ENCODE measurements at regions not wholly inside any gene's neighbourhood (a gene's known extent, or its start where the extent isn't known, plus 50 kb on each side); places are given as distances from the start of the nearest gene placed in this dataset.

- in situ Hi-C loops (cut with HindIII; ENCODE audit: low pct_unique_long_range_greater_than_20kb, low sequenced_read_pairs): no loop called here
- DNase-seq (ENCODE audit: low read depth): no peak
Observed at GRCh38 chr15:93662162-93662885, 569.0 kb upstream of the MCTP2 start.

- DNase-seq (ENCODE audit: low read depth): no peak
- in situ Hi-C loops (cut with HindIII; ENCODE audit: low pct_unique_long_range_greater_than_20kb, low sequenced_read_pairs): no loop called here
Observed at GRCh38 chr15:93658026-93658816, 569.2 kb upstream of the RGMA start.

- in situ Hi-C loops (cut with HindIII; ENCODE audit: low pct_unique_long_range_greater_than_20kb, low sequenced_read_pairs): no loop called here
- no peak for DNase-seq (ENCODE audit: low read depth)
Observed at GRCh38 chr15:93656041-93656440, 567.0 kb upstream of the RGMA start.

- in situ Hi-C loops (cut with HindIII; ENCODE audit: low pct_unique_long_range_greater_than_20kb, low sequenced_read_pairs): no loop called here
- no peak for DNase-seq (ENCODE audit: low read depth)
Observed at GRCh38 chr15:93649691-93650235, 560.8 kb upstream of the RGMA start.

- no peak for DNase-seq (ENCODE audit: low read depth)
- in situ Hi-C loops (cut with HindIII; ENCODE audit: low pct_unique_long_range_greater_than_20kb, low sequenced_read_pairs): no loop called here
Observed at GRCh38 chr15:93646193-93646592, 557.2 kb upstream of the RGMA start.

- no peak for DNase-seq (ENCODE audit: low read depth)
- in situ Hi-C loops (cut with HindIII; ENCODE audit: low pct_unique_long_range_greater_than_20kb, low sequenced_read_pairs): no loop called here
Observed at GRCh38 chr15:93645594-93645993, 556.6 kb upstream of the RGMA start.

- in situ Hi-C loops (cut with HindIII; ENCODE audit: low pct_unique_long_range_greater_than_20kb, low sequenced_read_pairs): no loop called here
- DNase-seq (ENCODE audit: low read depth): no peak
Observed at GRCh38 chr15:93644595-93644994, 555.6 kb upstream of the RGMA start.

- DNase-seq (ENCODE audit: low read depth): no peak
- in situ Hi-C loops (cut with HindIII; ENCODE audit: low pct_unique_long_range_greater_than_20kb, low sequenced_read_pairs): no loop called here
Observed at GRCh38 chr15:93640411-93640962, 551.5 kb upstream of the RGMA start.

GRCh38 chr15:93631958-93632618 is 543.1 kb upstream of the RGMA start:
- no peak for DNase-seq (ENCODE audit: low read depth)
- in situ Hi-C loops (cut with HindIII; ENCODE audit: low pct_unique_long_range_greater_than_20kb, low sequenced_read_pairs): no loop called here

- no peak for DNase-seq (ENCODE audit: low read depth)
- in situ Hi-C loops (cut with HindIII; ENCODE audit: low pct_unique_long_range_greater_than_20kb, low sequenced_read_pairs): no loop called here
Observed at GRCh38 chr15:93619597-93619996, 530.6 kb upstream of the RGMA start.

- no peak for DNase-seq (ENCODE audit: low read depth)
- in situ Hi-C loops (cut with HindIII; ENCODE audit: low pct_unique_long_range_greater_than_20kb, low sequenced_read_pairs): no loop called here
Observed at GRCh38 chr15:93617443-93617842, 528.4 kb upstream of the RGMA start.

GRCh38 chr15:93614386-93615104 is 525.5 kb upstream of the RGMA start:
- in situ Hi-C loops (cut with HindIII; ENCODE audit: low pct_unique_long_range_greater_than_20kb, low sequenced_read_pairs): no loop called here
- no peak for DNase-seq (ENCODE audit: low read depth)

- in situ Hi-C loops (cut with HindIII; ENCODE audit: low pct_unique_long_range_greater_than_20kb, low sequenced_read_pairs): no loop called here
- no peak for DNase-seq (ENCODE audit: low read depth)
Observed at GRCh38 chr15:93613386-93613785, 524.4 kb upstream of the RGMA start.

GRCh38 chr15:93612953-93613352 is 523.9 kb upstream of the RGMA start:
- no peak for DNase-seq (ENCODE audit: low read depth)
- in situ Hi-C loops (cut with HindIII; ENCODE audit: low pct_unique_long_range_greater_than_20kb, low sequenced_read_pairs): no loop called here

- in situ Hi-C loops (cut with HindIII; ENCODE audit: low pct_unique_long_range_greater_than_20kb, low sequenced_read_pairs): no loop called here
- no peak for DNase-seq (ENCODE audit: low read depth)
Observed at GRCh38 chr15:93610944-93611343, 521.9 kb upstream of the RGMA start.

- no peak for DNase-seq (ENCODE audit: low read depth)
- in situ Hi-C loops (cut with HindIII; ENCODE audit: low pct_unique_long_range_greater_than_20kb, low sequenced_read_pairs): no loop called here
Observed at GRCh38 chr15:93608643-93609148, 519.7 kb upstream of the RGMA start.

- in situ Hi-C loops (cut with HindIII; ENCODE audit: low pct_unique_long_range_greater_than_20kb, low sequenced_read_pairs): no loop called here
- DNase-seq (ENCODE audit: low read depth): no peak
Observed at GRCh38 chr15:93603550-93603949, 514.5 kb upstream of the RGMA start.

GRCh38 chr15:93587059-93587521 is 498.1 kb upstream of the RGMA start:
- DNase-seq (ENCODE audit: low read depth): no peak
- in situ Hi-C loops (cut with HindIII; ENCODE audit: low pct_unique_long_range_greater_than_20kb, low sequenced_read_pairs): no loop called here

Measured in Caki2 (cell line).